NCI-H748 (cell line): ENCODE measurements at regions not wholly inside any gene's neighbourhood (a gene's known extent, or its start where the extent isn't known, plus 50 kb on each side); places are given as distances from the start of the nearest gene placed in this dataset.

ENCODE experiments used
- DNase-seq: peaks from one replicate; lab custom pipeline; 2025; ENCODE audit not compliant: unreplicated experiment; lab: John Stamatoyannopoulos, UW

DNA sequence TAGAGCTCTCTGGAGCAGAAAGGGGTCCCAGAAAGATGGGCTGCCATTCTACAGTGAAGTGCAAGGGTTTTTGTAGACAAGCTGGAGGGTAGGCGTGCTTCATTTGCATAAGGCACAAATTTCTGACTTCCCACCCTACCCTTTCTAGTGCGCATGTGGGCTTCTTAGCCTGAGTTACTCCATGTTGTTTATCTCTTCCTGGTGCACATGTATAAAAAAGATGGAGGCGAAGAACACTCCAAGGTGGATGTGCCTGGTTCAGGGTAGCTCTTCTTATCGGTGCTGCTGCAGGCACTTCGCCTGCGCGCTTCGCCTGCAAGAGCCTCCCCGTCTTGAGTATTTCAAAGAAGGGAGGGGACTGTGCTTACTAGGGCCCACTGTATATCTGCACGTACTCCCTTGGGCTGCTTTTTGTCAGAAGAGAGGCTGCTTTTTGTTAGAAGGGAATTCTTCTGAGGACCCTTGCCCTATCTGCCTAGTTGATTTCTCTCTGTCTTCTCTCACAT is 1047.3 kb upstream of the CNTN5 start:
- DNase-seq, result no peak

DNA sequence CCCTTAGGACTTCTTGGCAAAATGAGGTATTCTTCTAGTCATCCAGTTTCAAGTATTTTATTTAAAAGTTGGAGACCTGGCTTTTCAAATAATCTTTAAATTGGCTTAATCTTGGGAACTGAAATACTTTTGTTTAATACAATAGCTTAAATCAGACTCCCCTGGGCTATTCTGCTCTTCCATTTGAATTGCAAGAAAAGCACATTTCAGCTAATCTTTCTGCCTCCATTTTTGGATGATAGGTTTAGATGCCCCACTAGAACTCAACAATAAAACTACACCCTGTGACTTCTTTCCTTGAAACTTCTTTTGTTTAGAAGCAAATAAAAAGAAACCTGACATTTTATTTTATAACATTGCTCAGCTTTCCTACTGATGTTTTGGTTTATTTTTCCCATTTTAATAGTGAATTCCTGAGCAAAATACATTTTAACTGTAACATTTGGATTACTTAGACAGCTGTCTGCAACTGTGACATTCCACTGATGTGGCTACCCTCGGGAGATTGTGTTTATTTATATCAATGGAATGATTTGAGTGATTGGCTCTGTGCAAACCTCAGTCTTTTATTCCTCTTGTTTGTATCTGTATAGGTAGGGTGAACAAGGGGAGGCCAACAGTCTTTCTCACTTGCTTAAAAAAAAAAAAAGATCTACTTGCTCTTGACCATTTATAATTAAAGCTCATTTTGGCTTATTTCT is 1045.8 kb upstream of the CNTN5 start:
- DNase-seq, result no peak

DNA sequence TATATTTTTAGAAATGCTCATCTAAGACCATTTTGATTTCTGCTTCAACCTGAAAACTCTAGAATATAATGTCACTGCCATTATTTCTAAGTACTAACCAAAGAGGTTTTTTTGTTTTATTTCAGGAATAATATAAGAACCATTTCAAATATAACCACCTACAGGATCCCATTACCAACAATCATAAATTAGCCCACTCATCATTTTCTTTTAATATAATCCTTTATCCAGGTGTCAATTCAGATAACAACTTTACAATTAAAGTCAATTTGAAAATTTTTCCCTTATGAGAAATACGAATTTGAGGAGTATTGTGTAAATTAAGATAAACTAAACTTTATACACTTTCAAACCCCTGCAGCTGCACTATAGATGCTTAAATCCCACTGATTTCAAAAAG is 1043.0 kb upstream of the CNTN5 start:
- DNase-seq, result no peak

DNA sequence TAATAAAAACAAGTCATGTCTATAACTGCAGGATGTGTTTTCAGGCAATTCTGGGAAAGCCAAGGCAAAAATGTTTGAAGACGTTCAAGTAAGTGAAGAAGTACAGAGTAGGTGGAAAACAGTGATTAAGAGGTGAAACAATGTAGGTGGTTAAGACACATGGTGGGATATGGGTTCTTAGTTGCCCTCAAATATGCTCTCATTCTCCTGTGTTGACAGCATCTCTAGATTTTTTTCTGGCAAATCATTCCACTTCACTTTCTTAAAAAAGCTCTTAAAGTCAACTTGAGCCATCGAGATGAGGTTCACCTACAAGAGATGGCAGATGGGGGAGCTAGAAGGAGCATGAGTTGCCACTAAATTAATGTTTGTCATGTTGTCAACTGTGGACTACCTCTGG is 1041.0 kb upstream of the CNTN5 start:
- no peak for DNase-seq

DNA sequence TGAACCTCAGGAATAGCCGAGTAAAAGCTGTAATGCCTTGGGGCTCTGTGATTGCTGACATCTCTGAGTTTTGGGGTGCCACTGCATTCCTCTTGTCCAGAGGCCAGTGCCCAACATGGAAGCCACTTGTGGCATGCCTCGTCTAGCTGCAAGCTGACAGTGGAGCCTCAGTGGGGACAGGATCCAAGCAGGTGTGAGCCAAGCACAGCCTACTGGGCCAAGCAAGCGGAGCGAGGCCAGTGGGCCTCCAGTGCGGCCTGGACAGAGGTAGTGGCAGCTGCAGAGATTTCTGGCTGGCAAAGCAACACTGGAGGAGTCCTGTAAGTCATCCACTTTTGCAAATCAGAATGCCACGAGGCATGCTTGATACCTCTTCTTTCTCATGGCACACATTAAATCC is 1038.2 kb upstream of the CNTN5 start:
- DNase-seq, result no peak

DNA sequence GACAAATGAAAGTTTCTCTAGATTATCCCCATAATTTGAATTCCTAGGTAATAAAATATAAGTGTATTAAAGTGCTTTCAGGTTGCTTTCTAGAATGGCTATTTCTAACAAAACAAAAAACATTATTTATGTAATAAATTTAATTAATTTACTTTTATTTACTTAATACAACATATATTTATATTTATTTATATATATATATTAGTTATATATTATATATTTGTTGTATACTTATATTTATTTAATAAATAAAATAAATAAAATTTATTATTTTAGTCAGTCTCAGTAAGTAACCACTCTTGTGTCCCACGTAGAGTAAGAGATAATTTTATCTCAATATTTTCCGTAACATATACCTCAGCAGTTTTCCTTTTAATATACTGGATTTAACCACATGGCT is 1031.6 kb upstream of the CNTN5 start:
- no peak for DNase-seq

DNA sequence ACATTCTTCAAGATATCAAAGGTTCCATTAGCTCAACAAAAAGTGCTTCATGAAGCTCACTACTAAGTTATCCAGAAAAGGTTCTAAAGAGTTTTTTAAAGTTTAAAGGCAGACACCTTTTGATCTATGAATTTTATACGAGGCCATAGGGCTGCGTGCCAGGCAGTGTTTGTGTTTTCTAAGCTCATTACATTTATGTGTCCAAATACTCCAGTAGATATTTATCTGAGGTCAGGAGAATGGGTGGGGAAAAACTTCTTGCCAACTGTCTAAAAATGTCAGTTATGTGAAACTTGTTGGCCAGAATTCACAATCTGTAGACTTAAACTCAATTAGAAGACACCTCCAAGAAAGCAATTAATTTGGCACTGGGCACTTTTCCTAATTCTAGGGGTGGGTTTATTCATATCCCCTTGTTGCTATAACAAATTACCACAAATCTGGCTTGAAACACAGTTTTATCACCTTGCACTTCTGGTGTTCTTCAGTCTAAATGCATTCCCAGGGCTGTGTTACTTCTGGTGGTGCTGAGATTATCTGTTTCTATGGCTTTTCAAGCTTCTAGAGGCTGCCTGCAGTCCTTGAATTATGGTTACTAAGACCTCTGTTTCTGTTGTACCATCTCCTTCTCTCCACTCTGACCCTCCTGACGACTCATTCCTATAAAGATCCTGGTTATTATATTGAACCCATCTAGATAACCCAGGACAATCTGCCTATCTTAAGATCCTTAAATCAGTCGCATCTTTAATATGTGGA is 1030.4 kb upstream of the CNTN5 start:
- no peak for DNase-seq

DNA sequence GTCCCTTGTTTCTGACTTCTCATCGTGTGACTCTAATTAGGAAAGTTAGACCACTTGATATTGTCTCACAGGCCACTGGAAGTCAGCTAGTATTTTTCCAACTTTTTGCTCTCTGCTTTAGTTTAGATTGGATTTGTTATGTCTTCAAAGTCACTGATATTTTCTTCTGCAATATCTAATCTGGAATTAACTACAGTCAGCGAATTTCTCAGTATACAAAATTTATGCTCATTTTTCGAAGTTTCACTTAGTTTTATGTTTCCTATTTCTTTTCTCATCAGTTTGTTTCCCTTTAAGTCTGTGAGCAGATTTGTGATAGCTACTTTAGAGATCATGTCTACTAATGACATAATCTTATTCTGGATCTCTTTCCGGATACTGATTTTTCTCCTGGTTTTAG is 1027.2 kb upstream of the CNTN5 start:
- DNase-seq, result no peak

DNA sequence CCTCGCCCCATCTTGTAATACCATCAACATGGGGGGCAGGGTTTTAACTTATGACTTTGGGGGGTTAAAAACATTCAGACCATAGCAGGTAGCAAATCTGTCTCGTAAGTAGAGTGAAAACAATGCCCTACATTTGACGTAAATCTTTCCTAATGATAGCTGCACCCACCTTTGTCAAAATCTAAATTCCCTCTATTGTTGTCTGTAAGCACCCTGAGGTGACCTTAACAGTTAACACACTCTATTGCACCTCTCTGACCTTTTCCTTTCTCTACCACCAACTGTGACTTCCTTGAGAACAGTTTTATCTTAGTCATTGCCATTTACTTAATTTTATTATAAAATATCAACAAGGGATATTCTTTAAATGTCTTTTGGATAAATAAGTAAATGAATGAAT is 1024.9 kb upstream of the CNTN5 start:
- DNase-seq, result no peak

DNA sequence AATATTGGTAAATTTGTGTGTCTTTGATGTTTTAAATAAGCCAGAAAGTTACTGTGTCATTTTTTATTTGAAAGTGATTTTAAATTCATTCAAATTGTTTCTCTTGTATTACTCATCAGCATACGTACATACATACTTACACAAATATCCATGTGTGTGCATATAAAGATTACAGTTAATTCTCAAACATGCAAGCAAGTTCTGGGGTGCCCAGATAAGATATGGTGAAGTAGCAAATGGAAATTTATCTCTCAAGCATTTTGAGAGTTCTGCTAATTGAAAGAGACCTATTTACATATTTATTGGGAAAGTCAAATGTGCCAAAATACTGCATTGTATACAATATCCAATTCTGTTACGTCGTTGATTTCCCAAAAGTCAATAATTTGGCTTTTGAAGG is 1024.0 kb upstream of the CNTN5 start:
- DNase-seq, result no peak

DNA sequence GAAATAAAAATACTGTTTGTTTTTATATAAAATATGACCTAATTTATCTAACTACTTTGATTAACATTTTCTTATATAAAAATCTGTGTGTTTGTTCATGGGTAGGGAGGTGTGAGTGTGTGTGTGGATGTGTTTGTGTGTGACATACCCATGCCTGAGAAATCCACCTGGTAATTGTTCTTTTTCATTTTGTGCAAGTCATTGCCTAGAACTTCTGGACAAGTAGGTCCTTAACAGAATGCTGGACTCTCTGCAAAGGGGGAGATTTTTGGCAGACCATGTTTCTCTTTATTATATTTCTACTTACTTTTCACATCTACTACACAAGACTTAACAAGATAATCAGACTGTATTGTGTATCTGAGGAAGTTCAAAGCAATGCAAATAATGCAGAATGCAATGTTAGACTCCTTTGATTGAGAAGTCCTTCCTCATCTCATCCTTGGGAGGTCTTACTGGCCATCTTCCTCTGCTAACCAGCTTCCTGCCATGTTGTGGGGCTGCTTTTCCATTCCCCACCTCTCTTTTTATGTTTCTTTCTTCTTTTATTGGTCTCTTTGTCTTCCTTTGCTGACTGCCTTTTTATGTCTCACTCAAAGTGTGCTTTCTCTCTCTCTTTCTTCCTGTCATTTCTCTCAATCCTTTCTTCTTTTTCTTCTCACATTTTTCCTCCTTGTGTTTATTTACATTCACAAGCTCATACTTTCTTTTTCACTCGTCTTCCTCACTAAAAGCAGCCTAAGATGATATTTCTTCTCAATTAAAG is 1017.0 kb upstream of the CNTN5 start:
- DNase-seq, result no peak

DNA sequence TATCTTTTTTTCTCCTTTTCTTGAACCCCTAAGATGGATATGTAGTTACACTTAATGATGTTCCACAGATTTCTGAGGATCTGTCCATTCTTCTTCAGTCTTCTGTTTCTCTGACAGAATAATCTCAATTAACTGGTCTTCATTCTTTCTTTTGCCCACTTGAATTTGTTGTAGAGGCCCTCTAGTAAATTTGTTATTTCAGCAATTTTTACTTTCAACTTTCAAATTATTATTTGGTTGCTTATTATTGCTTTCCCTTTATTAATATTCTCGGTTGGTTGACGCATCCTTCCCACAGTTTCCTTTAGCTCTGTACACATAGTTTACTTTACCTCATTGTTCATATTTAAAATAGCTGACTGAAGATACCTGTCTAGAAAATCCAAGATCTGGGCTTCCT is 1013.7 kb upstream of the CNTN5 start:
- no peak for DNase-seq

DNA sequence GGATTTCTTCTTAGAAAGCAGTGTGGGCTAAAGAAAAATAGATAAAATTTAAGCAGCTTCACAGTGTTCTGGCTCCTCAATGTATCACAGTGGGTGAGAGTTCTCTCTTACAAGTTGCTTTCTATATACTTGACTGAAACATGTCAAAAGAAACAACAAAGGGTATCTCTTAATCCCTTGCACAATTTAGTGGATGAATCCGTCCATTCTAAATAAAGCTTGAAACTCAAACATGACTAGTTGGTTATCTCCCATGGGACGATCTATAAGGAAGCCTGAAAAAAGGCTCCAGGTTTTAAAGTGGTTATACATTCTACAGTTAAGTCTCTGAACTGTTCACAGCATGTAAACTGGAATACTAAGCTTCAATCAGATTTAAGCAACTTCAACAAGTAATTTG is 993.1 kb upstream of the CNTN5 start:
- DNase-seq, result no peak

DNA sequence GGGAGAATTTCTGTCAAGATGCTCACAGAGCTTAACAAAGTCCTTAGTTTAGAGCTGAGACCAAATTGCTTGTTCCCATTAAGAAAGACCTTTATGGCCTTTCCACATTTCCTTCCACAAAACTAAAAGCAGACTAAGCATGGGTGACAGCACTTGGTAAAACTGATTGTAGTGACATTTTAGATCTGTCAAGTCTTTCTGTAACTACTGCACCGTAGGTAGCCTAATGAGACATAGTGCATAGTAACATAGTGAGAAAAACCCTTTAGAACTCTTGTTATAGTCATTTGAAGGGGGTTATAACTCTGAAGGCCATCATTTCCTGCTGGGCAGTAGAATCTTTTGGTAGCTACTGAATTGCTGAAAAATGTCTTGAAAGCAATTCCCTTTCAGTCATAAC is 990.9 kb upstream of the CNTN5 start:
- DNase-seq, result no peak

DNA sequence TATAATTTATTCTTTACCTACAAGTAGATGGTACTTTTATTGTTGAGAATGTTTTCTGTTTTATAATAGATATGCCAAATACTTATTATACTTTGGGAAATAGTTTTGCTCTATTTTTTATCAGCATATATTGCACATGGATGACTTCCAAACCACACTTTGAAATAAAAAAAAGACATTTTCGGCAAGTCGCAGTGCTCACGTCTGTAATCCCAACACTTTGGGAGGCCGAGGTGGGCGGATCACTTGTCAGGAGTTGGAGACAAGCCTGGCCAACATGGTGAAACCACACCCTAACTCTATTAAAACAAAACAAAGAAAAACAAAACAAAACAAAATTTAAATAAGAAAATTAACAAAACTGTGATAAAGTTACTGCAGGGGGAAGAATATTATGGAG is 983.9 kb upstream of the CNTN5 start:
- DNase-seq, result no peak

DNA sequence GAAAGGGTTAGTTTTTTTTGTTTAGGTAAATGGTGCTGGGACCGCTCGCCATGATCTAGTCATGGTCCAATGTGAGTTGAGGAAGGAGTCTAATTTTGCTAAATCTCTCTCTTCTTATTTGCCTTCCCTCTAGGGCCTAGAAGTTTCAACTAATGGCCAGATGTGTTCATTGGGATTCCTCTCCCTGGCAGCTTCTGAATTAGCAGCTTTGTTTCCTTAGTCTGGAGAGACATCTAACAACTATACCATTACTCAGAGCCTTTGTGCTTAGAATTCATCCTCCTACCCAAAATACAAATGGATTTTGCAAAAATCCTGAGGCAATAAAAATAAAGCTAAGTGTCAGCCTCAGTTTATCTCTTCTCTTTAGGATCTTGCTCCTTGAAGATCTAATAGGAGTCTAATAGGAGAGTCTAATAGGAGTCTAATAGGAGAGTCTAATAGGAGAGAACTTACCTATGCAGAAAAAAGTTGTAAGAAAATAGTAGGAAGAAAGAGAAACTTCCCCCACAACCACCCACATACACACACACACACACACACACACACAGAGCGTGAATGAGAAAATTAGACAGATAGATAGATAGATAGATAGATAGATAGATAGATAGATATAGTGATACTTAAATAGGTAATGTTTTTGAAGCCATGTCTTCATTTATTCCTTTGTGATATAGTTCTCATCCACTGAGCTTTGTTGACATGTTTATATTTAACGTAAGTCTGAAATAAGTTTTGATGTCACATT is 980.5 kb upstream of the CNTN5 start:
- no peak for DNase-seq

DNA sequence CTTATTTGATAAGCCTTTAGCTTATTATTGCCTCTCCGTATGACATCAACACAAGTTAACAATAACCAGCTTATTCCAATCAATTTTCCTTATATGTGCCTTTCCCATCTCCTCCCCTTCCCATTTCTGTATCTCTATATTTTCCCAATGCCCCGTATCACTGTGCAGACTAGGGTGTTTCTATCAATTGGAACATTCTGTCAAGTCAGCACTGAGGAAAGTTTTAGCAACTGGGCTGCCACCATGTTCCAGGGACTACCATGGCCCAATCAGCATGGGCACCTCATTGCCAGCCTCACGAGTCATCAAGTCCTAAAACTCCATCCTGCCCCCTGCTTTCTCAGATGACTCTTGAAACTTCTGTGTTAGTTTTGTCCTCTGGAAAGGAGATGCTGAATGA is 973.1 kb upstream of the CNTN5 start:
- DNase-seq, result no peak

DNA sequence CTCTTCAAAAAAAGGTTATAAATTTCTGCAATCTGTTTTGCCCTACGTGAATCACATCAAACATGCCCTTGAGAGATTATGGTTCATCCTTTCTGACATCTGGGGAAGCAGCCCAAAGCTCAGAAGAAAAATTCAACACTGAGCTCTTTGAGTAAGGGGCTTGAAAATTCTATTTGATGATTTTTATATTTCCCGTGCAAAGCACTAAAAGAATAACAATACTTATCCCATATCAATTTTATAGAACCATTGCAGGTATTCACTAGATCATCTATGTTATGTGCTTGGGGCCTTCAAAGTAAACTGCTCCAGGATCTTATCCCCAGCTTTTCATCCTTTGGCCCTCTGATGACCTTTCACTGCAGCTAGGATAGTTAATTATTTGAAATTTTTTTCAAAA is 966.9 kb upstream of the CNTN5 start:
- DNase-seq, result no peak

DNA sequence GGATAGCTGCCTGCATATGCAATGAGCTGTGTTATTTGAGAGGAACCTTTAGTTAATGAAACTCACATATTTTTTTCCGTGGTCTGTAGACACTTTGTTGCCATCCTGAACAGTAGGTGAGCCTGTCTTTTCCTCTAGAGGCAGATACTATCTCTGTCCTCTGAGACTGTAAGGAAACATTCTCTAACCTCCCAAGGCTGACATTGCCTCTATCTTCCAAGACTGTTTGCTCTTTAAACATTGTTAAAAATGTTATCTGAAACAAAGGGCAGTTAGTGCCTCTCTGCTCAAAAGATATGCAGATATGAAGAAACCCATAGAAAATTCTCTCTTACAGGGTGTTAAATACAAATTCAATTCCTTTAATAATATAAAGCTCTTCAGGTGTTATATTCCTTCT is 963.8 kb upstream of the CNTN5 start:
- DNase-seq, result no peak

DNA sequence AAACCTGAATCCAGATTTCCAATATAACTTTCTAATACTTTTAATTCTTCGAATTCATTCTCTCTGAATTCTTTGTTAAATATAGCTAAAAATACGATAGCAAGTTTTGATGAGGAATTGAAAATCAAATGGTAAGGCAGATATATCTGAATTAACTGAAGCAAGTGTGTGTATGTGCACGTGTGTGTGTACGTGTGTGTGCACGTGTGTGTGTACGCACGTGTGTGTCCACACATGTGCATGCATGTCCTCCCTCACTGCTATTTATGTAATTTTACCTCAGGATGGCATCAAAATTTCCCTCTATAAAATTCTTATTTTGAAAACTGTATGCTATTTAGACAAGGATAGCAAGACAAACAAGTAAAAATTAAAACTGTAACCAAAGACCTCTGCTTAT is 961.3 kb upstream of the CNTN5 start:
- no peak for DNase-seq

DNA sequence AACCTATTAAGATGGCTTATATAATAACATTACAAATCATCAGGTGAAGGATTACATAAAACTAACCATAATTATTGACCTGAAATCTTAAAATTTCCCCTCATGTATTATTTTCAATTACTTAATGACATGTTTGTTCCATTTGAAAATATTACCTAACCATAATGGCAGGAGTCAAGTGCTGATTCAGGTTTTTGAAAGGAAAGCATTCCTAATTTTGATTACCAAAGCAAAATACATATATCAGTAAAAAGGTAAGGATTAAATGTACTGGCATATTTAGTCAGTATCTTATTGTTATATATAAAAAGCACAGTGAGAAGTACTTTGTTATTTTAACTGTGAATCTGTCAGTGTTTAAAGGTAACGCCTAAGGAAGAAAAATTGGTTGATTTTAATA is 960.0 kb upstream of the CNTN5 start:
- DNase-seq, result no peak
